ENCODE measurements at regions not wholly inside any gene's neighbourhood (a gene's known extent, or its start where the extent isn't known, plus 50 kb on each side); places are given as distances from the start of the nearest gene placed in this dataset.

DNA sequence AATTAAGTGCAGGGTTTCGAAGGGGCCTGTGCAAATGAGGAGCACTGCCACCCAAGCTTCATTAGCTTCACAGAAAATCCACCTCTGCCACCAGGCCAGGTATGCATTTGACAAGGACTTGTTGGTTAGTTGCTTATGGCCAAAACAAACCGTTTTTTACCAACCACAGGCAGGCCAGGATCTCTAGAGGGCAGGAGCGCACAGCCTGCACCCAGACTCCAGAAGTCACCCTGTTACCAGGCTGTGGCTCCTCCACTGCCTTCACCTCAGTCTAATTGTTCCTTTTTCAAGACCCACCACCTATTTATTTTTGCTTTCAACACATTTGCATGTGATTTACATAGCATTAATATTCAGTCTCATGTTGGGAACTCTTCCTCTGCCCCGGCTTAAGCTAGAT lies 78.3 kb upstream of the HSPA9 start:
- H3K4me3 ChIP-seq (ENCODE audit: low read length): no peak overlapping the region
- H3K9ac ChIP-seq (ENCODE audit: low read length): no peak overlapping the region
- H3K27me3 ChIP-seq (ENCODE audit: insufficient read depth, low read depth, low read length): no peaks in the 10 kb centered on the region
- no peaks in the 10 kb centered on the region for H4K20me1 ChIP-seq (ENCODE audit: insufficient read depth)
- H2AFZ ChIP-seq (ENCODE audit: low read depth, low read length): no peak overlapping the region
- H3K36me3 ChIP-seq (ENCODE audit: insufficient read depth, low read length): no peaks in the 10 kb centered on the region
- H3K4me2 ChIP-seq (ENCODE audit: low read length): no peak overlapping the region
- H3K27ac ChIP-seq (ENCODE audit: low read length): no peak overlapping the region
- no peaks in the 10 kb centered on the region for H3K9me2 ChIP-seq (ENCODE audit: insufficient read depth, low read length)
- H3K79me2 ChIP-seq (replicated peaks; ENCODE audit: insufficient read depth, low read length): no peaks in the 10 kb centered on the region
- TF ChIP-seq EP300 (conservative IDR thresholded peaks at IDR 0.05; ENCODE audit: poor library complexity, severe bottlenecking) (no peak), POLR2AphosphoS5 (IDR thresholded peaks at IDR 0.05) (no peak), TAF1 (IDR thresholded peaks at IDR 0.05; ENCODE audit: low read depth) (no peak), RAD21 (conservative IDR thresholded peaks at IDR 0.05) (peak; percentile 33), MXI1 (conservative IDR thresholded peaks at IDR 0.05; ENCODE audit: poor library complexity, severe bottlenecking) (no peak), SMC3 (conservative IDR thresholded peaks at IDR 0.05; ENCODE audit: poor library complexity) (no peak), EZH2 (IDR thresholded peaks at IDR 0.05; ENCODE audit: borderline replicate concordance, insufficient read depth, low read length, poor library complexity, severe bottlenecking) (no peak)
- TF ChIP-seq, protein P1, sequence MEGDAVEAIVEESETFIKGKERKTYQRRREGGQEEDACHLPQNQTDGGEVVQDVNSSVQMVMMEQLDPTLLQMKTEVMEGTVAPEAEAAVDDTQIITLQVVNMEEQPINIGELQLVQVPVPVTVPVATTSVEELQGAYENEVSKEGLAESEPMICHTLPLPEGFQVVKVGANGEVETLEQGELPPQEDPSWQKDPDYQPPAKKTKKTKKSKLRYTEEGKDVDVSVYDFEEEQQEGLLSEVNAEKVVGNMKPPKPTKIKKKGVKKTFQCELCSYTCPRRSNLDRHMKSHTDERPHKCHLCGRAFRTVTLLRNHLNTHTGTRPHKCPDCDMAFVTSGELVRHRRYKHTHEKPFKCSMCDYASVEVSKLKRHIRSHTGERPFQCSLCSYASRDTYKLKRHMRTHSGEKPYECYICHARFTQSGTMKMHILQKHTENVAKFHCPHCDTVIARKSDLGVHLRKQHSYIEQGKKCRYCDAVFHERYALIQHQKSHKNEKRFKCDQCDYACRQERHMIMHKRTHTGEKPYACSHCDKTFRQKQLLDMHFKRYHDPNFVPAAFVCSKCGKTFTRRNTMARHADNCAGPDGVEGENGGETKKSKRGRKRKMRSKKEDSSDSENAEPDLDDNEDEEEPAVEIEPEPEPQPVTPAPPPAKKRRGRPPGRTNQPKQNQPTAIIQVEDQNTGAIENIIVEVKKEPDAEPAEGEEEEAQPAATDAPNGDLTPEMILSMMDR (IDR thresholded peaks at IDR 0.05; ENCODE audit: poor library complexity, severe bottlenecking): peak; percentile 29
- TF ChIP-seq, protein P2, sequence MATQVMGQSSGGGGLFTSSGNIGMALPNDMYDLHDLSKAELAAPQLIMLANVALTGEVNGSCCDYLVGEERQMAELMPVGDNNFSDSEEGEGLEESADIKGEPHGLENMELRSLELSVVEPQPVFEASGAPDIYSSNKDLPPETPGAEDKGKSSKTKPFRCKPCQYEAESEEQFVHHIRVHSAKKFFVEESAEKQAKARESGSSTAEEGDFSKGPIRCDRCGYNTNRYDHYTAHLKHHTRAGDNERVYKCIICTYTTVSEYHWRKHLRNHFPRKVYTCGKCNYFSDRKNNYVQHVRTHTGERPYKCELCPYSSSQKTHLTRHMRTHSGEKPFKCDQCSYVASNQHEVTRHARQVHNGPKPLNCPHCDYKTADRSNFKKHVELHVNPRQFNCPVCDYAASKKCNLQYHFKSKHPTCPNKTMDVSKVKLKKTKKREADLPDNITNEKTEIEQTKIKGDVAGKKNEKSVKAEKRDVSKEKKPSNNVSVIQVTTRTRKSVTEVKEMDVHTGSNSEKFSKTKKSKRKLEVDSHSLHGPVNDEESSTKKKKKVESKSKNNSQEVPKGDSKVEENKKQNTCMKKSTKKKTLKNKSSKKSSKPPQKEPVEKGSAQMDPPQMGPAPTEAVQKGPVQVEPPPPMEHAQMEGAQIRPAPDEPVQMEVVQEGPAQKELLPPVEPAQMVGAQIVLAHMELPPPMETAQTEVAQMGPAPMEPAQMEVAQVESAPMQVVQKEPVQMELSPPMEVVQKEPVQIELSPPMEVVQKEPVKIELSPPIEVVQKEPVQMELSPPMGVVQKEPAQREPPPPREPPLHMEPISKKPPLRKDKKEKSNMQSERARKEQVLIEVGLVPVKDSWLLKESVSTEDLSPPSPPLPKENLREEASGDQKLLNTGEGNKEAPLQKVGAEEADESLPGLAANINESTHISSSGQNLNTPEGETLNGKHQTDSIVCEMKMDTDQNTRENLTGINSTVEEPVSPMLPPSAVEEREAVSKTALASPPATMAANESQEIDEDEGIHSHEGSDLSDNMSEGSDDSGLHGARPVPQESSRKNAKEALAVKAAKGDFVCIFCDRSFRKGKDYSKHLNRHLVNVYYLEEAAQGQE (IDR thresholded peaks at IDR 0.05; ENCODE audit: borderline replicate concordance): no peak
- H3K9me3 ChIP-seq (ENCODE audit: low read length): no peaks in the 10 kb centered on the region
- H3F3A ChIP-seq (ENCODE audit: insufficient read depth, low read length, poor library complexity, severe bottlenecking): peaks cover 4% of the 10 kb centered on the region

DNA sequence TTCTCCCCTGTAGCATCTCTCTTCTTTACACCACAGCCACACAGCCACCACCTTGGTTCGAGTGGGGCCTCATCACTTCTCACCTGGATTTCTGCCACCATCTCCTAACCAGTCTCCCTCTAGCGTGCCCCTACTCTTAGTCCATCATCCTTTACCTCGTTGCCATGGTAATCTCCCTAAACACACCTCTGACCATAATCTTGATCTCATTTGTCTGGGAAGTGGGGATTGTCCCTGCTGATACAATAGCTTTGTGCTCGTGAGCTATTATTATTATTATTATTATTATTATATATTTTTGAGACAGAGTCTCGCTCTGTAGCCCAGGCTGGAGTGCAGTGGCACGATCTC lies 76.5 kb upstream of the HSPA9 start:
- no peak for TF ChIP-seq TAF1 (IDR thresholded peaks at IDR 0.05; ENCODE audit: low read depth)
- TF ChIP-seq POLR2AphosphoS5 (IDR thresholded peaks at IDR 0.05): no peak
- TF ChIP-seq SMC3 (conservative IDR thresholded peaks at IDR 0.05; ENCODE audit: poor library complexity): no peak
- TF ChIP-seq, protein P2 (IDR thresholded peaks at IDR 0.05; ENCODE audit: borderline replicate concordance): no peak
- TF ChIP-seq, protein P1 (IDR thresholded peaks at IDR 0.05; ENCODE audit: poor library complexity, severe bottlenecking): no peak
- TF ChIP-seq EP300 (conservative IDR thresholded peaks at IDR 0.05; ENCODE audit: poor library complexity, severe bottlenecking): no peak
- TF ChIP-seq MXI1 (conservative IDR thresholded peaks at IDR 0.05; ENCODE audit: poor library complexity, severe bottlenecking): no peak
- TF ChIP-seq EZH2 (IDR thresholded peaks at IDR 0.05; ENCODE audit: borderline replicate concordance, insufficient read depth, low read length, poor library complexity, severe bottlenecking): no peak
- TF ChIP-seq RAD21 (conservative IDR thresholded peaks at IDR 0.05): no peak
- no peaks in the 10 kb centered on the region for H3K9me3 ChIP-seq (ENCODE audit: low read length)
- H3F3A ChIP-seq (ENCODE audit: insufficient read depth, low read length, poor library complexity, severe bottlenecking): peaks cover 4% of the 10 kb centered on the region
- no peak overlapping the region for H2AFZ ChIP-seq (ENCODE audit: low read depth, low read length)
- no peak overlapping the region for H3K4me2 ChIP-seq (ENCODE audit: low read length)
- no peaks in the 10 kb centered on the region for H3K9me2 ChIP-seq (ENCODE audit: insufficient read depth, low read length)
- no peaks in the 10 kb centered on the region for H3K27me3 ChIP-seq (ENCODE audit: insufficient read depth, low read depth, low read length)
- H4K20me1 ChIP-seq (ENCODE audit: insufficient read depth): no peaks in the 10 kb centered on the region
- H3K27ac ChIP-seq (ENCODE audit: low read length): peak overlapping the region; percentile 77
- peak overlapping the region; percentile 37 for H3K4me3 ChIP-seq (ENCODE audit: low read length)
- H3K36me3 ChIP-seq (ENCODE audit: insufficient read depth, low read length): no peaks in the 10 kb centered on the region
- H3K9ac ChIP-seq (ENCODE audit: low read length): peak overlapping the region; percentile 50
- H3K79me2 ChIP-seq (replicated peaks; ENCODE audit: insufficient read depth, low read length): no peaks in the 10 kb centered on the region

Data from neural cell (in vitro differentiated cells).